H9 (cell line): ENCODE measurements at regions not wholly inside any gene's neighbourhood (a gene's known extent, or its start where the extent isn't known, plus 50 kb on each side); places are given as distances from the start of the nearest gene placed in this dataset.

Experiments
- DNase-seq: peaks from one replicate; pipeline ENCODE4 v3.0.0-alpha.2; 2017
- H2AFZ ChIP-seq: one replicate; pipeline ENCODE4 v1.6.1; 2013; ENCODE audit warnings: mild to moderate bottlenecking, low read length, control low read depth, moderate library complexity
- H2AK5ac ChIP-seq: 2 replicates; pipeline ENCODE4 v1.6.1; 2013; ENCODE audit warnings: low read length, control low read depth, mixed read lengths; ENCODE audit not compliant: insufficient read length
- H2BK120ac ChIP-seq: one replicate; pipeline ENCODE4 v1.6.1; 2013; ENCODE audit warnings: low read depth, mild to moderate bottlenecking, low read length, control low read depth, inconsistent platforms; ENCODE audit not compliant: poor library complexity, severe bottlenecking
- H2BK12ac ChIP-seq: 2 replicates; pipeline ENCODE4 v1.6.1; 2013; ENCODE audit warnings: low read length, control low read depth, mixed read lengths, low read depth; ENCODE audit not compliant: insufficient read length
- H2BK15ac ChIP-seq: 2 replicates; pipeline ENCODE4 v1.6.1; 2013; ENCODE audit warnings: low read depth, low read length, control low read depth
- H2BK20ac ChIP-seq: one replicate; pipeline ENCODE4 v1.6.1; 2013; ENCODE audit warnings: low read depth, mild to moderate bottlenecking, low read length, control low read depth, inconsistent platforms; ENCODE audit not compliant: poor library complexity, severe bottlenecking
- H2BK5ac ChIP-seq: 2 replicates; pipeline ENCODE4 v1.6.1; 2013; ENCODE audit warnings: low read length, control low read depth, mixed read lengths; ENCODE audit not compliant: insufficient read length
- H3K14ac ChIP-seq: 2 replicates; pipeline ENCODE4 v1.6.1; 2013; ENCODE audit warnings: low read length, control low read depth; ENCODE audit not compliant: insufficient read depth
- H3K18ac ChIP-seq: 2 replicates; pipeline ENCODE4 v1.6.1; 2013; ENCODE audit warnings: low read depth, mild to moderate bottlenecking, mixed read lengths, low read length, control low read depth; ENCODE audit not compliant: insufficient read length
- H3K23ac ChIP-seq: 2 replicates; pipeline ENCODE4 v1.6.1; 2013; ENCODE audit warnings: low read length, control low read depth, mixed read lengths, low read depth; ENCODE audit not compliant: insufficient read length
- H3K23me2 ChIP-seq: 2 replicates; pipeline ENCODE4 v1.6.1; 2013; ENCODE audit warnings: low read depth, mild to moderate bottlenecking, mixed read lengths, low read length, control low read depth; ENCODE audit not compliant: insufficient read length, poor library complexity, severe bottlenecking
- H3K27ac ChIP-seq: 2 replicates; pipeline ENCODE4 v1.5.1; 2013; ENCODE audit warnings: low read length, control low read depth, mixed read lengths, low read depth; ENCODE audit not compliant: insufficient read length
- H3K27me3 ChIP-seq: 2 replicates; pipeline ENCODE4 v1.6.1; 2013; ENCODE audit warnings: low read length, control low read depth, inconsistent platforms; ENCODE audit not compliant: insufficient read depth
- H3K4ac ChIP-seq: 2 replicates; pipeline ENCODE4 v1.6.1; 2013; ENCODE audit warnings: low read depth, mild to moderate bottlenecking, control low read depth, inconsistent platforms, low read length, moderate library complexity
- H3K4me1 ChIP-seq: 2 replicates; pipeline ENCODE4 v1.6.1; 2013; ENCODE audit warnings: low read length, control low read depth, inconsistent platforms; ENCODE audit not compliant: insufficient read depth
- H3K4me2 ChIP-seq: 2 replicates; pipeline ENCODE4 v1.6.1; 2013; ENCODE audit warnings: low read length, control low read depth, mixed read lengths; ENCODE audit not compliant: insufficient read length, insufficient read depth
- H3K56ac ChIP-seq: 2 replicates; pipeline ENCODE4 v1.6.1; 2013; ENCODE audit warnings: low read depth, mild to moderate bottlenecking, mixed read lengths, low read length, control low read depth; ENCODE audit not compliant: insufficient read length
- H3K79me1 ChIP-seq: 2 replicates; pipeline ENCODE4 v1.6.1; 2013; ENCODE audit warnings: low read depth, mild to moderate bottlenecking, moderate library complexity, low read length, control low read depth, inconsistent platforms; ENCODE audit not compliant: insufficient read depth, poor library complexity, severe bottlenecking
- H3K79me2 ChIP-seq: 2 replicates; pipeline ENCODE4 v1.6.1; 2013; ENCODE audit warnings: low read length, control low read depth, inconsistent platforms; ENCODE audit not compliant: insufficient read depth
- H3K9ac ChIP-seq: 2 replicates; pipeline ENCODE4 v1.6.1; 2013; ENCODE audit warnings: low read length, control low read depth, mixed read lengths; ENCODE audit not compliant: insufficient read length; ENCODE audit errors: extremely low read depth
- H3K9me3 ChIP-seq: one replicate; pipeline ENCODE4 v1.6.1; 2013; ENCODE audit warnings: low read depth, low read length, inconsistent platforms; ENCODE audit not compliant: control insufficient read depth
- H3T11ph ChIP-seq: one replicate; pipeline ENCODE4 v1.6.1; 2013; ENCODE audit warnings: mild to moderate bottlenecking, low read length, control low read depth, inconsistent platforms
- H4K20me1 ChIP-seq: one replicate; pipeline ENCODE4 v1.6.1; 2013; ENCODE audit not compliant: control insufficient read depth, insufficient read length, insufficient read depth
- H4K5ac ChIP-seq: 2 replicates; pipeline ENCODE4 v1.6.1; 2013; ENCODE audit warnings: low read depth, mild to moderate bottlenecking, mixed read lengths, low read length, control low read depth; ENCODE audit not compliant: insufficient read length
- H4K8ac ChIP-seq: replicated peaks from 2 replicates; pipeline ENCODE4 v1.6.1; 2013; ENCODE audit warnings: low read length, control low read depth, mixed read lengths, low read depth; ENCODE audit not compliant: insufficient read length
- H4K91ac ChIP-seq: 2 replicates; pipeline ENCODE4 v1.6.1; 2013; ENCODE audit warnings: low read depth, mild to moderate bottlenecking, moderate library complexity, mixed read lengths, low read length, control low read depth; ENCODE audit not compliant: insufficient read length
- H3K27ac Mint-ChIP-seq, 3 experiments: 2 replicates in 2 of 3; 3 replicates in 1 of 3; pipeline ENCODE4 v1.8.0; 2020 to 2021; ENCODE audit warnings: mixed read lengths in 3 of 3, mild to moderate bottlenecking in 1 of 3, moderate library complexity in 1 of 3
- H3K27me3 Mint-ChIP-seq: 2 replicates; pipeline ENCODE4 v1.8.0; 2021; ENCODE audit warnings: low read depth, mild to moderate bottlenecking, moderate library complexity, mixed read lengths
- H3K36me3 Mint-ChIP-seq, 3 experiments: 2 replicates in 2 of 3; 3 replicates in 1 of 3; pipeline ENCODE4 v1.8.0; 2020 to 2021; ENCODE audit warnings: low read depth in 3 of 3, mixed read lengths in 3 of 3; ENCODE audit not compliant: insufficient read depth in 1 of 3
- H3K4me1 Mint-ChIP-seq, 2 experiments: 2 replicates each; pipeline ENCODE4 v1.8.0; 2020; ENCODE audit warnings: mixed read lengths in 2 of 2
- H3K4me3 Mint-ChIP-seq, 2 experiments: 2 replicates in 1 of 2; 3 replicates in 1 of 2; pipeline ENCODE4 v1.8.0; 2020 to 2021; ENCODE audit warnings: mild to moderate bottlenecking in 2 of 2, mixed read lengths in 2 of 2, moderate library complexity in 1 of 2
- H3K9me3 Mint-ChIP-seq, 2 experiments: 2 replicates in 1 of 2; 3 replicates in 1 of 2; pipeline ENCODE4 v1.8.0; 2020; ENCODE audit warnings: mild to moderate bottlenecking in 2 of 2, mixed read lengths in 2 of 2, moderate library complexity in 1 of 2
- CTCF ChIP-seq: fragments of 200-600 bp; sonication (generic); conservative IDR thresholded peaks from 3 replicates; pipeline ENCODE4 v1.8.0; 2021; ENCODE audit warnings: antibody characterized with exemption, mild to moderate bottlenecking
- WGBS: extraction: QIAGEN DNeasy Blood & Tissue Kit; methylation state at CpG from one replicate; pipeline ENCODE4 v1.1.7; 2013; ENCODE audit warnings: missing lambda C conversion rate, low lambda C conversion rate, mixed read lengths; ENCODE audit not compliant: insufficient read length; ENCODE audit errors: extremely low coverage; 5-methylcytosine and 5-hydroxymethylcytosine counted together

- no peaks in the 10 kb centered on the region for H3K79me1 ChIP-seq
- H4K20me1 ChIP-seq, result no peaks in the 10 kb centered on the region
- no peak overlapping the region for H2BK120ac ChIP-seq
- no peaks in the 10 kb centered on the region for H3K36me3 Mint-ChIP-seq
- H3K23ac ChIP-seq, result no peak overlapping the region
- no peak overlapping the region for H2AK5ac ChIP-seq
- TF ChIP-seq CTCF, result no peak
- no peaks in the 10 kb centered on the region for H3K4me1 ChIP-seq
- no peak overlapping the region for H3K14ac ChIP-seq
- peaks cover 13 to 16% of the 10 kb centered on the region in 2 experiments for H3K4me1 Mint-ChIP-seq
- H2AFZ ChIP-seq, result no peak overlapping the region
- no peak overlapping the region for H2BK20ac ChIP-seq
- peaks cover 29% of the 10 kb centered on the region for H3K27me3 Mint-ChIP-seq
- H3K4me2 ChIP-seq, result no peak overlapping the region
- no peaks in the 10 kb centered on the region; the same call in 1 of the 2 replicates for H3K27me3 ChIP-seq
- no peak overlapping the region for H3T11ph ChIP-seq
- no peak overlapping the region for H3K27ac Mint-ChIP-seq
- no peak overlapping the region for H4K5ac ChIP-seq
- no peak overlapping the region for H3K4me3 Mint-ChIP-seq
- peaks cover 6% of the 10 kb centered on the region for H3K23me2 ChIP-seq
- no peak overlapping the region for H3K18ac ChIP-seq
- H2BK15ac ChIP-seq, result no peak overlapping the region
- H3K56ac ChIP-seq, result no peak overlapping the region
- no peak overlapping the region for H3K4ac ChIP-seq
- H3K79me2 ChIP-seq, result no peaks in the 10 kb centered on the region
- no peak overlapping the region for H2BK5ac ChIP-seq
- no peak overlapping the region for H4K91ac ChIP-seq
- H3K9me3 Mint-ChIP-seq, result no peaks in the 10 kb centered on the region; a peak in 1 of 5 replicates
- no peak overlapping the region for H2BK12ac ChIP-seq
- DNase-seq, result no peak
- H3K27ac ChIP-seq, result no peak overlapping the region
- H4K8ac ChIP-seq, result no peak overlapping the region
- WGBS, result no CpG with 5 or more reads among the region's 1 CpG
- no peak overlapping the region for H3K9ac ChIP-seq
- H3K9me3 ChIP-seq, result no peaks in the 10 kb centered on the region
Measured at GRCh38 chr14:34063042-34063441, 112.2 kb upstream of the EGLN3 start.
